Esophagus muscularis mucosa (tissue), 3 donors: ENCODE measurements at regions not wholly inside any gene's neighbourhood (a gene's known extent, or its start where the extent isn't known, plus 50 kb on each side); places are given as distances from the start of the nearest gene placed in this dataset.

Experiments
- CTCF ChIP-seq, 3 experiments: fragments of 200-600 bp in 2 of 3; fragments of 450-650 bp in 1 of 3; sonication (generic) in 2 of 3; IDR thresholded peaks; one replicate each; pipeline ENCODE4 v1.5.1; 2017 to 2019; ENCODE audit warnings: antibody characterized with exemption in 3 of 3, mild to moderate bottlenecking in 2 of 3, moderate library complexity in 1 of 3
- POLR2AphosphoS5 ChIP-seq, 2 donors: sonication (generic); formaldehyde crosslinking; IDR thresholded peaks; one replicate each; pipeline ENCODE4 v1.6.1; 2017; ENCODE audit warnings: antibody characterized with exemption in 2 of 2

GRCh38 chr2:76157531-76157930 lies 446.8 kb upstream of the GCFC2 start:
- no peak for TF ChIP-seq CTCF (IDR thresholded peaks at IDR 0.05)
- no peak for TF ChIP-seq POLR2AphosphoS5 (IDR thresholded peaks at IDR 0.05)
